ENCODE measurements at regions not wholly inside any gene's neighbourhood (a gene's known extent, or its start where the extent isn't known, plus 50 kb on each side); places are given as distances from the start of the nearest gene placed in this dataset.

DNA sequence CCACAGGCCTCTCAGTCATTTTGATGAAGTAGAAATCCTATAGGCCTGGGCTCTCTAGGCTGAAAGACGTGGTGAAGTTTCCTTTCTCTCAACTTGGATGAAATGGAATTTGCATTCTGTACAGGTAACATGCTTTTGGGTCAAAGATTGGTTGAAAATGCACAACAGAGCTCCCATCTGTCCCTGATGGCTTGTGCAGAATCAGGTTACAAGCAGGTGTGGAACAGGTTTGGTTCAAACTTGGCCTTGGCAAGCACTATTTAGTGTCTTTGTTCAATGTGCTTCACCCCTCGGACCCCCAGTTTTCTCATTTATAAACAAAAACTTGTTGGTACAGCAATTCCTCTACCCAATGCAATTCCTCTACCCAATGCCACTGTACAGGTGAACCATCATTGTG lies 1493.0 kb downstream of the AACS start:
- Histone ChIP-seq H3K27ac (no peak overlapping the region), H3K9me3 (replicated peaks in 1 of 3) (no peaks in the 10 kb centered on the region), H3K4me1 (replicated peaks in 1 of 2) (no peaks in the 10 kb centered on the region), H3K27me3 (no peaks in the 10 kb centered on the region), H3K36me3 (replicated peaks in 1 of 2) (no peaks in the 10 kb centered on the region), H3K4me3 (no peak overlapping the region)
- no peak for DNase-seq
- TF ChIP-seq POLR2A (IDR thresholded peaks at IDR 0.05) (no peak), CTCF (IDR thresholded peaks at IDR 0.05) (no peak)
- WGBS, 4 donors, result 59 to 75% (median 73%) methylated on average over 2 of the region's 2 CpGs
- intact Hi-C loops (cut with DNase I), result no loop called here

DNA sequence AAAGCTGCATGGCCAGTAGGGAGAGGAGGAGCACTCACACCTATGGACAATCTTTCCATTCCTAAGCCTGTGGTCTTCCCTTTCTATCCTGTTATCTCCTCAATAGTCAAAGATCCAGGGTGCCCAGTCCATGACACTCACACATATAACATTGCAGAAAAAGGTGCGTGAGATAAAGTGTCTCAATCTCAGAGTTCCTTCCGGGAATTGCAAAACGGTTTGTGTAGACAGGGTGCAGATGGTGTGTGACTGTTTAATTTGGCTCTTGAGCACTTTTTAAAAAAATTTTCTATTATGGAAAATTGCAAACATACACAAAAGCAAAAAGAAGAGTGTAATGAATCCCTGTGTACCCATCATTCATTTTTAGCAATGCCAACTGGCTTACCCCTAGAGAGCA lies 1493.6 kb downstream of the AACS start:
- no peak overlapping the region for H3K27ac ChIP-seq
- H3K9me3 ChIP-seq (replicated peaks in 1 of 3), result no peaks in the 10 kb centered on the region
- H3K4me1 ChIP-seq (replicated peaks in 1 of 2), result no peaks in the 10 kb centered on the region
- TF ChIP-seq POLR2A (IDR thresholded peaks at IDR 0.05), result no peak
- no peak for TF ChIP-seq CTCF (IDR thresholded peaks at IDR 0.05)
- H3K36me3 ChIP-seq (replicated peaks in 1 of 2), result no peaks in the 10 kb centered on the region
- H3K27me3 ChIP-seq, result no peaks in the 10 kb centered on the region
- no peak overlapping the region for H3K4me3 ChIP-seq
- intact Hi-C loops (cut with DNase I), result no loop called here
- no peak for DNase-seq
- WGBS, 4 donors, result 74 to 89% (median 76%) methylated on average over 3 of the region's 3 CpGs

GRCh38 chr12:126567016-126567415 lies 1501.8 kb downstream of the AACS start:
- intact Hi-C loops (cut with DNase I), result no loop called here
- no peak for DNase-seq
- WGBS, 4 donors, result 82 to 90% (median 86%) methylated on average over 11 to 18 of the region's 18 CpGs

GRCh38 chr12:126569706-126570105 lies 1504.5 kb downstream of the AACS start:
- TF ChIP-seq POLR2A (IDR thresholded peaks at IDR 0.05) (no peak), CTCF (IDR thresholded peaks at IDR 0.05) (no peak)
- Histone ChIP-seq H3K27me3 (no peaks in the 10 kb centered on the region), H3K9me3 (replicated peaks in 1 of 3) (no peaks in the 10 kb centered on the region), H3K4me1 (replicated peaks in 1 of 2) (no peaks in the 10 kb centered on the region), H3K27ac (no peak overlapping the region), H3K36me3 (replicated peaks in 1 of 2) (no peaks in the 10 kb centered on the region), H3K4me3 (no peak overlapping the region)
- 63 to 81% (median 76%) methylated on average over 5 of the region's 5 CpGs for WGBS, 4 donors
- intact Hi-C loops (cut with DNase I), result no loop called here
- DNase-seq, result no peak

More at GRCh38 chr12:126567016-126567415, 1501.8 kb downstream of the AACS start:
- no peaks in the 10 kb centered on the region for H3K27me3 ChIP-seq
- H3K9me3 ChIP-seq (replicated peaks in 1 of 3), result no peaks in the 10 kb centered on the region
- no peaks in the 10 kb centered on the region for H3K4me1 ChIP-seq (replicated peaks in 1 of 2)
- H3K4me3 ChIP-seq, result no peak overlapping the region
- H3K36me3 ChIP-seq (replicated peaks in 1 of 2), result no peaks in the 10 kb centered on the region
- H3K27ac ChIP-seq, result no peak overlapping the region
- TF ChIP-seq CTCF (IDR thresholded peaks at IDR 0.05), result no peak
- no peak for TF ChIP-seq POLR2A (IDR thresholded peaks at IDR 0.05)

Data from adrenal gland (tissue), 9 donors.